ENCODE measurements at regions not wholly inside any gene's neighbourhood (a gene's known extent, or its start where the extent isn't known, plus 50 kb on each side); places are given as distances from the start of the nearest gene placed in this dataset.

- Histone ChIP-seq H3K4me3 (replicated peaks in 1 of 3; ENCODE audit: insufficient read depth in 1 of 3, low read depth in 1 of 3, low read length in 3 of 3) (no peak overlapping the region), H3K79me2 (ENCODE audit: control insufficient read depth, insufficient read depth, low read length) (no peaks in the 10 kb centered on the region), H3K4me2 (ENCODE audit: insufficient read depth, low read length) (no peak overlapping the region), H3K9ac (replicated peaks; ENCODE audit: extremely low read depth, insufficient read depth, low read length) (no peak overlapping the region), H3K27ac (ENCODE audit: insufficient read depth, low read depth, low read length) (no peak overlapping the region), H3K9me3 (replicated peaks; ENCODE audit: control insufficient read depth, insufficient read depth, low read length) (peaks cover 3% of the 10 kb centered on the region), H3K9me1 (replicated peaks; ENCODE audit: control insufficient read depth, extremely low read depth, insufficient read depth, low read length) (no peaks in the 10 kb centered on the region), H3K36me3 (ENCODE audit: control insufficient read depth in 2 of 2, extremely low read depth in 1 of 2, insufficient read depth in 2 of 2, low read length in 2 of 2) (no peaks in the 10 kb centered on the region), H3K27me3 (ENCODE audit: control insufficient read depth in 2 of 2, insufficient read depth in 2 of 2, low read length in 2 of 2) (no peaks in the 10 kb centered on the region), H4K20me1 (replicated peaks; ENCODE audit: control insufficient read depth, extremely low read depth, insufficient read depth, low read length) (no peaks in the 10 kb centered on the region), H2AFZ (ENCODE audit: low read depth, low read length) (no peak overlapping the region), H3K4me1 (ENCODE audit: control insufficient read depth, extremely low read depth, insufficient read depth, low read length) (no peaks in the 10 kb centered on the region)
- dilution Hi-C loops (cut with MboI; ENCODE audit: extremely low pct_ligation_motif_present, low sequenced_read_pairs) (no loop called here), intact Hi-C loops (cut with micrococcal nuclease) (no loop called here)
- CTCF ChIA-PET = interaction anchor here (0.6 kb wide), 1 partner anchor 8 kb away, joined by 3 read pairs; no protein-coding TSS in a partner anchor
- no TSS peak for BruUV-seq (replicated peaks)
- POLR2A ChIA-PET = no interaction called here
- DNase-seq (ENCODE audit: low read depth, low spot score) (no peak), FAIRE-seq (no peak)
- no peak for TF ChIP-seq GATA2 (IDR thresholded peaks at IDR 0.05; ENCODE audit: insufficient read depth, insufficient read length, low read depth, low read length)
Observed at GRCh38 chr3:5725801-5726200, 538.3 kb downstream of the EDEM1 start.

GRCh38 chr3:5726621-5727020 lies 539.1 kb downstream of the EDEM1 start:
- Histone ChIP-seq H3K9me3 (replicated peaks; ENCODE audit: control insufficient read depth, insufficient read depth, low read length) (peaks cover 3% of the 10 kb centered on the region), H3K36me3 (ENCODE audit: control insufficient read depth in 2 of 2, extremely low read depth in 1 of 2, insufficient read depth in 2 of 2, low read length in 2 of 2) (no peaks in the 10 kb centered on the region), H3K4me1 (ENCODE audit: control insufficient read depth, extremely low read depth, insufficient read depth, low read length) (no peaks in the 10 kb centered on the region), H3K4me3 (replicated peaks in 1 of 3; ENCODE audit: insufficient read depth in 1 of 3, low read depth in 1 of 3, low read length in 3 of 3) (no peak overlapping the region), H3K27ac (ENCODE audit: insufficient read depth, low read depth, low read length) (no peak overlapping the region), H2AFZ (ENCODE audit: low read depth, low read length) (no peak overlapping the region), H4K20me1 (replicated peaks; ENCODE audit: control insufficient read depth, extremely low read depth, insufficient read depth, low read length) (no peaks in the 10 kb centered on the region), H3K4me2 (ENCODE audit: insufficient read depth, low read length) (no peak overlapping the region), H3K27me3 (ENCODE audit: control insufficient read depth in 2 of 2, insufficient read depth in 2 of 2, low read length in 2 of 2) (no peaks in the 10 kb centered on the region), H3K79me2 (ENCODE audit: control insufficient read depth, insufficient read depth, low read length) (no peaks in the 10 kb centered on the region), H3K9ac (replicated peaks; ENCODE audit: extremely low read depth, insufficient read depth, low read length) (no peak overlapping the region), H3K9me1 (replicated peaks; ENCODE audit: control insufficient read depth, extremely low read depth, insufficient read depth, low read length) (no peaks in the 10 kb centered on the region)
- ChIA-PET CTCF (no interaction called here), POLR2A (no interaction called here)
- dilution Hi-C loops (cut with MboI; ENCODE audit: extremely low pct_ligation_motif_present, low sequenced_read_pairs) (no loop called here), intact Hi-C loops (cut with micrococcal nuclease) (no loop called here)
- FAIRE-seq = no peak
- DNase-seq (ENCODE audit: low read depth, low spot score) = no peak
- no TSS peak for BruUV-seq (replicated peaks)
- TF ChIP-seq MYC (IDR thresholded peaks at IDR 0.05; ENCODE audit: low read depth, low read length) (no peak), MAX (IDR thresholded peaks at IDR 0.05; ENCODE audit: insufficient read depth, insufficient read length) (no peak), JUN (IDR thresholded peaks at IDR 0.05; ENCODE audit: borderline replicate concordance, insufficient read depth, insufficient read length, low read depth) (no peak), GATA2 (IDR thresholded peaks at IDR 0.05; ENCODE audit: insufficient read depth, insufficient read length, low read depth, low read length) (no peak), FOS (IDR thresholded peaks at IDR 0.05; ENCODE audit: borderline replicate concordance, insufficient read depth, low read length) (no peak), CTCF (IDR thresholded peaks at IDR 0.05; ENCODE audit: extremely low read depth in 1 of 2, insufficient read depth in 1 of 2, low read depth in 1 of 2, low read length in 2 of 2) (no peak), EZH2 (IDR thresholded peaks at IDR 0.05; ENCODE audit: borderline replicate concordance, low read depth, low read length, severe bottlenecking) (no peak), POLR2AphosphoS5 (IDR thresholded peaks at IDR 0.05; ENCODE audit: insufficient read depth, low read depth, low read length) (no peak), POLR2A (IDR thresholded peaks at IDR 0.05; ENCODE audit: low read depth, low read length) (no peak)

Measured in endothelial cell of umbilical vein (primary cell).